Liver (tissue), 8 donors: ENCODE measurements at regions not wholly inside any gene's neighbourhood (a gene's known extent, or its start where the extent isn't known, plus 50 kb on each side); places are given as distances from the start of the nearest gene placed in this dataset.

Experiments
- DNase-seq: peaks from one replicate; pipeline ENCODE4 v3.0.0-alpha.2; 2017; ENCODE audit warnings: low spot score
- H3K27ac ChIP-seq, 2 donors: one replicate each; pipeline ENCODE4 v1.7.0; 2013; ENCODE audit warnings: inconsistent platforms in 2 of 2, low read length in 2 of 2, control low read depth in 1 of 2, low read depth in 1 of 2, mild to moderate bottlenecking in 1 of 2
- H3K27me3 ChIP-seq, 4 donors: one replicate each; pipeline versions ENCODE4 v1.6.1 to v1.7.0; 2013; ENCODE audit warnings: low read length in 3 of 4, inconsistent platforms in 1 of 4, mild to moderate bottlenecking in 1 of 4, moderate library complexity in 1 of 4; ENCODE audit not compliant: control insufficient read depth in 4 of 4, insufficient read depth in 4 of 4
- H3K36me3 ChIP-seq, 4 donors: one replicate each; pipeline versions ENCODE4 v1.6.1 to v1.7.0; 2013; ENCODE audit warnings: low read length in 3 of 4, mild to moderate bottlenecking in 3 of 4, low read depth in 1 of 4, moderate library complexity in 1 of 4; ENCODE audit not compliant: control insufficient read depth in 4 of 4, insufficient read depth in 3 of 4
- H3K4me1 ChIP-seq, 4 donors: one replicate each; pipeline versions ENCODE4 v1.6.1 to v1.7.0; 2013; ENCODE audit warnings: low read length in 3 of 4, mild to moderate bottlenecking in 3 of 4, moderate library complexity in 1 of 4; ENCODE audit not compliant: control insufficient read depth in 4 of 4, insufficient read depth in 4 of 4
- H3K4me3 ChIP-seq, 3 donors: one replicate each; pipeline versions ENCODE4 v1.6.1 to v1.7.0; 2013; ENCODE audit warnings: low read length in 3 of 3, control low read depth in 1 of 3, low read depth in 1 of 3, mild to moderate bottlenecking in 1 of 3
- H3K9ac ChIP-seq, 2 donors: one replicate each; pipeline ENCODE4 v1.7.0; 2013; ENCODE audit warnings: low read length in 2 of 2, mild to moderate bottlenecking in 2 of 2, moderate library complexity in 2 of 2, control low read depth in 1 of 2, low read depth in 1 of 2
- H3K9me3 ChIP-seq, 4 donors: one replicate each; pipeline versions ENCODE4 v1.6.1 to v1.7.0; 2013; ENCODE audit warnings: low read length in 3 of 4; ENCODE audit not compliant: control insufficient read depth in 4 of 4
- GABPA ChIP-seq, 2 donors: IDR thresholded peaks in 1 of 2; conservative IDR thresholded peaks in 1 of 2; 2 replicates each; pipeline ENCODE4 v1.6.1; 2016; ENCODE audit warnings: antibody characterized with exemption in 2 of 2, mild to moderate bottlenecking in 1 of 2, moderate library complexity in 1 of 2
- HNF4A ChIP-seq, 2 donors: conservative IDR thresholded peaks; 2 replicates each; pipeline ENCODE4 v1.6.1; 2016; ENCODE audit warnings: antibody characterized with exemption in 2 of 2, mild to moderate bottlenecking in 2 of 2
- HNF4G ChIP-seq: IDR thresholded peaks from 2 replicates; pipeline ENCODE4 v1.6.1; 2016; ENCODE audit warnings: antibody characterized with exemption
- NR2F2 ChIP-seq: IDR thresholded peaks from 2 replicates; pipeline ENCODE4 v1.6.1; 2016; ENCODE audit warnings: antibody characterized with exemption
- RAD21 ChIP-seq, 2 donors: IDR thresholded peaks; 2 replicates each; pipeline ENCODE4 v1.6.1; 2016; ENCODE audit warnings: antibody characterized with exemption in 2 of 2, mild to moderate bottlenecking in 2 of 2
- WGBS: extraction: QIAGEN DNeasy Blood & Tissue Kit; methylation state at CpG from one replicate; pipeline ENCODE4 v1.1.7; 2013; 5-methylcytosine and 5-hydroxymethylcytosine counted together
- TF ChIP-seq, protein P1 (sequence below): IDR thresholded peaks from 2 replicates; pipeline ENCODE4 v1.6.1; 2016; ENCODE audit warnings: antibody characterized with exemption
- TF ChIP-seq, protein P2 (sequence below): IDR thresholded peaks from 2 replicates; pipeline ENCODE4 v1.6.1; 2016; ENCODE audit warnings: antibody characterized with exemption
- TF ChIP-seq, protein P3 (sequence below): fragments of 150-350 bp; IDR thresholded peaks from 2 replicates; pipeline ENCODE4 v1.5.1; 2017; ENCODE audit warnings: improper control_type of control experiment, low read depth, low read length; ENCODE audit not compliant: missing input control
- TF ChIP-seq, protein P4 (sequence below): IDR thresholded peaks from 2 replicates; pipeline ENCODE4 v1.6.1; 2016; ENCODE audit warnings: antibody characterized with exemption, mild to moderate bottlenecking
- TF ChIP-seq, protein P5 (sequence below): IDR thresholded peaks from 2 replicates; pipeline ENCODE4 v1.6.1; 2016; ENCODE audit warnings: antibody characterized with exemption
- donor health status: healthy.
- donor health status: healthy.
- donor health status: healthy.
- donor health status: healthy.
- donor health status: healthy.

DNA sequence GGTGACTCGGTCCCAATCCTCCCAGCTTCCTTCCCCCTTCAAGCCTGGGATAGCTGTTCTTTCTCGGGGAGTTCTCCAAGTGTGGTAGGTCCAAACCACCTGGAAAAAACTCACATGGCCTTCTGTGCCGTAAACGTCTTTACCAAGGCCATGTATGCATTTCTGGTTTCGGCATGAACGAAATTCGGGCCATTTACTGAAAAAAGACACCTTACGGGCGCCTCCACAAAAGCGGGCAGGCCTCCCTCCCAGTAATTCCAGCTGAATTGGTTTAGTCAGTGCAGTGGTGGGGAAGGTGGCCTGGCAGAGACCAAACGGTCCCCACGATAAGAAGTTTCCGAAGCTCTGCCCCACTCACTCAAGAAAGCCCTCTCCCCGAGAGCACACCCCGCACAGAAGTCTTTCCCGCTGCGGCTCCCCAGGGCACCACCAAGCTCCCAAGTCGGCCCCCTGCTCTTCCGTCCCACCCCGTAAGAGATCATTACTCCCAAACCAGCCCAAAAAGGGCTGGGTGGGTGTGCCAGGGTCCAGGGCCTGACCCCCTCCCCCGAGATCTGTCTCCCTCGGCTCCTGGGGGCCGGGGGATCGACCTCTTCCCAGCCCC is 86.3 kb upstream of the MELK start (continued):
- TF ChIP-seq, protein P1, sequence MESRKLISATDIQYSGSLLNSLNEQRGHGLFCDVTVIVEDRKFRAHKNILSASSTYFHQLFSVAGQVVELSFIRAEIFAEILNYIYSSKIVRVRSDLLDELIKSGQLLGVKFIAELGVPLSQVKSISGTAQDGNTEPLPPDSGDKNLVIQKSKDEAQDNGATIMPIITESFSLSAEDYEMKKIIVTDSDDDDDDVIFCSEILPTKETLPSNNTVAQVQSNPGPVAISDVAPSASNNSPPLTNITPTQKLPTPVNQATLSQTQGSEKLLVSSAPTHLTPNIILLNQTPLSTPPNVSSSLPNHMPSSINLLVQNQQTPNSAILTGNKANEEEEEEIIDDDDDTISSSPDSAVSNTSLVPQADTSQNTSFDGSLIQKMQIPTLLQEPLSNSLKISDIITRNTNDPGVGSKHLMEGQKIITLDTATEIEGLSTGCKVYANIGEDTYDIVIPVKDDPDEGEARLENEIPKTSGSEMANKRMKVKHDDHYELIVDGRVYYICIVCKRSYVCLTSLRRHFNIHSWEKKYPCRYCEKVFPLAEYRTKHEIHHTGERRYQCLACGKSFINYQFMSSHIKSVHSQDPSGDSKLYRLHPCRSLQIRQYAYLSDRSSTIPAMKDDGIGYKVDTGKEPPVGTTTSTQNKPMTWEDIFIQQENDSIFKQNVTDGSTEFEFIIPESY = no peak

DNA sequence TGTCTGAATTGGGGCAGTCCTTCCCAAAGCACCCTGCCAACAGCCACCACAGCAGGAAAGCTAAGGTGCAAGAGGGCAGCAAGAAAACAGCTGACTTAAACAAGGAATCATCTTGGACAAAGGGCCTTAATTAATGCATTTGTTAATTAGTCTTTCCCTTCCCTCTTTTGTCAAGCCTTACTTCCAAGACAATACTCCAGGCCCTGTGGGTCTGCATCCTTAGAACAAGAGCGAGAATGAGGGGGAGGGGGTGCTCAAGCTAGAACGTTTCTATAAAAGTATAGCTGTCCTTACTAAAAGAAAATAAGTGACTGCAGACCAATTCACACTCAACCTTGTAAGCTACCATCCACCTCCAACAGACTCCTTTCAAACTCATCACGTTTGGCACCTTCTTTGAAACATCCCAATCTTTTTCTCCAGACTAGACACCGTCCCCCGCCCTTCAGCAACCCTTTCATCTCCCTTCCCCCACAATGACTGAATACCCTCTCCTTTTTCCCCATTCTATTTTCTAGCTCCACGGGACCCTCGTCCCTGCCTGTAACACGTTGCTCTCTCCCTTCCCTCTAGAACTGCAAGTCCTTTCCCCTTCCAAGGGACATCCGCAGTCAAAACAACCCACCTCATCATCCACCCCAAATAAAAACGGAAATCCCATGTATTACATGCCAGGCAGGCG is 85.7 kb upstream of the RNF38 start:
- Histone ChIP-seq H3K4me1 (peaks cover 0 to 27% (median 17%) of the 10 kb centered on the region in 4 donors), H3K9ac (peak overlapping the region in 1 of 2 donors; percentile 64), H3K4me3 (peak overlapping the region in 2 of 3 donors; percentile 96 to 99), H3K27ac (peak overlapping the region; percentile 58 to 79), H3K36me3 (no peaks in the 10 kb centered on the region), H3K9me3 (no peaks in the 10 kb centered on the region), H3K27me3 (no peaks in the 10 kb centered on the region)
- no peak for TF ChIP-seq NR2F2
- no peak for TF ChIP-seq RAD21 (IDR thresholded peaks at IDR 0.05)
- no peak for TF ChIP-seq GABPA (IDR thresholded peaks at IDR 0.05 in 1 of 2, conservative IDR thresholded peaks at IDR 0.05 in 1 of 2)
- TF ChIP-seq, protein P2, sequence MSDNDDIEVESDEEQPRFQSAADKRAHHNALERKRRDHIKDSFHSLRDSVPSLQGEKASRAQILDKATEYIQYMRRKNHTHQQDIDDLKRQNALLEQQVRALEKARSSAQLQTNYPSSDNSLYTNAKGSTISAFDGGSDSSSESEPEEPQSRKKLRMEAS = no peak
- no peak for DNase-seq
- WGBS = 44% methylated on average over 11 of the region's 11 CpGs

DNA sequence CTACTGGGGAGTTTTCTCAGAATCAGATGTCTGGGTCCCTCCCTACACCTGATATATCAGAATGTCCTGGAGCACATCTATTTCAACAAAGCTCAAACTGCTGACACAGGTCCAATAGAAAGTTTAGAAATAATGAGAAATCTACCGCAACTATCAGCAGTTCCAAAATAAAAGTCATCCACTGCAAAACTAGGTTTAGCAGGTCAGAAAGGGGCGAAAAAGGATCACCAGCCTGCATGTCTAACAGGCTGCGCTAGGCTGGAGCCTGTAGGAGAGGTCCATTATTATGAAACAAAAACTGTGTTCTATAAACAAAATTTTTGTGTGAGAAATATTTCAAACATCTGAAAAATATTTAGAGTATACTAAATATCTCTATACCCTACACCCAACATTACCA is 84.1 kb upstream of the RNF38 start:
- Histone ChIP-seq H3K9ac (no peak overlapping the region), H3K9me3 (no peaks in the 10 kb centered on the region), H3K36me3 (no peaks in the 10 kb centered on the region), H3K4me3 (no peak overlapping the region), H3K27ac (no peak overlapping the region), H3K4me1 (peaks cover 0 to 27% (median 17%) of the 10 kb centered on the region in 4 donors), H3K27me3 (no peaks in the 10 kb centered on the region)
- TF ChIP-seq HNF4A (conservative IDR thresholded peaks at IDR 0.05) = no peak
- TF ChIP-seq, protein P3, sequence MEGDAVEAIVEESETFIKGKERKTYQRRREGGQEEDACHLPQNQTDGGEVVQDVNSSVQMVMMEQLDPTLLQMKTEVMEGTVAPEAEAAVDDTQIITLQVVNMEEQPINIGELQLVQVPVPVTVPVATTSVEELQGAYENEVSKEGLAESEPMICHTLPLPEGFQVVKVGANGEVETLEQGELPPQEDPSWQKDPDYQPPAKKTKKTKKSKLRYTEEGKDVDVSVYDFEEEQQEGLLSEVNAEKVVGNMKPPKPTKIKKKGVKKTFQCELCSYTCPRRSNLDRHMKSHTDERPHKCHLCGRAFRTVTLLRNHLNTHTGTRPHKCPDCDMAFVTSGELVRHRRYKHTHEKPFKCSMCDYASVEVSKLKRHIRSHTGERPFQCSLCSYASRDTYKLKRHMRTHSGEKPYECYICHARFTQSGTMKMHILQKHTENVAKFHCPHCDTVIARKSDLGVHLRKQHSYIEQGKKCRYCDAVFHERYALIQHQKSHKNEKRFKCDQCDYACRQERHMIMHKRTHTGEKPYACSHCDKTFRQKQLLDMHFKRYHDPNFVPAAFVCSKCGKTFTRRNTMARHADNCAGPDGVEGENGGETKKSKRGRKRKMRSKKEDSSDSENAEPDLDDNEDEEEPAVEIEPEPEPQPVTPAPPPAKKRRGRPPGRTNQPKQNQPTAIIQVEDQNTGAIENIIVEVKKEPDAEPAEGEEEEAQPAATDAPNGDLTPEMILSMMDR = no peak
- TF ChIP-seq, protein P1 = no peak
- TF ChIP-seq, protein P4, sequence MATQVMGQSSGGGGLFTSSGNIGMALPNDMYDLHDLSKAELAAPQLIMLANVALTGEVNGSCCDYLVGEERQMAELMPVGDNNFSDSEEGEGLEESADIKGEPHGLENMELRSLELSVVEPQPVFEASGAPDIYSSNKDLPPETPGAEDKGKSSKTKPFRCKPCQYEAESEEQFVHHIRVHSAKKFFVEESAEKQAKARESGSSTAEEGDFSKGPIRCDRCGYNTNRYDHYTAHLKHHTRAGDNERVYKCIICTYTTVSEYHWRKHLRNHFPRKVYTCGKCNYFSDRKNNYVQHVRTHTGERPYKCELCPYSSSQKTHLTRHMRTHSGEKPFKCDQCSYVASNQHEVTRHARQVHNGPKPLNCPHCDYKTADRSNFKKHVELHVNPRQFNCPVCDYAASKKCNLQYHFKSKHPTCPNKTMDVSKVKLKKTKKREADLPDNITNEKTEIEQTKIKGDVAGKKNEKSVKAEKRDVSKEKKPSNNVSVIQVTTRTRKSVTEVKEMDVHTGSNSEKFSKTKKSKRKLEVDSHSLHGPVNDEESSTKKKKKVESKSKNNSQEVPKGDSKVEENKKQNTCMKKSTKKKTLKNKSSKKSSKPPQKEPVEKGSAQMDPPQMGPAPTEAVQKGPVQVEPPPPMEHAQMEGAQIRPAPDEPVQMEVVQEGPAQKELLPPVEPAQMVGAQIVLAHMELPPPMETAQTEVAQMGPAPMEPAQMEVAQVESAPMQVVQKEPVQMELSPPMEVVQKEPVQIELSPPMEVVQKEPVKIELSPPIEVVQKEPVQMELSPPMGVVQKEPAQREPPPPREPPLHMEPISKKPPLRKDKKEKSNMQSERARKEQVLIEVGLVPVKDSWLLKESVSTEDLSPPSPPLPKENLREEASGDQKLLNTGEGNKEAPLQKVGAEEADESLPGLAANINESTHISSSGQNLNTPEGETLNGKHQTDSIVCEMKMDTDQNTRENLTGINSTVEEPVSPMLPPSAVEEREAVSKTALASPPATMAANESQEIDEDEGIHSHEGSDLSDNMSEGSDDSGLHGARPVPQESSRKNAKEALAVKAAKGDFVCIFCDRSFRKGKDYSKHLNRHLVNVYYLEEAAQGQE = no peak
- TF ChIP-seq, protein P5, sequence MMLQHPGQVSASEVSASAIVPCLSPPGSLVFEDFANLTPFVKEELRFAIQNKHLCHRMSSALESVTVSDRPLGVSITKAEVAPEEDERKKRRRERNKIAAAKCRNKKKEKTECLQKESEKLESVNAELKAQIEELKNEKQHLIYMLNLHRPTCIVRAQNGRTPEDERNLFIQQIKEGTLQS = no peak
- TF ChIP-seq, protein P2 = no peak
- TF ChIP-seq HNF4G = no peak
- TF ChIP-seq RAD21 (IDR thresholded peaks at IDR 0.05) = no peak
- no peak for DNase-seq
- 76% methylated on average over 3 of the region's 3 CpGs for WGBS
